ENCODE measurements at regions not wholly inside any gene's neighbourhood (a gene's known extent, or its start where the extent isn't known, plus 50 kb on each side); places are given as distances from the start of the nearest gene placed in this dataset.

DNA sequence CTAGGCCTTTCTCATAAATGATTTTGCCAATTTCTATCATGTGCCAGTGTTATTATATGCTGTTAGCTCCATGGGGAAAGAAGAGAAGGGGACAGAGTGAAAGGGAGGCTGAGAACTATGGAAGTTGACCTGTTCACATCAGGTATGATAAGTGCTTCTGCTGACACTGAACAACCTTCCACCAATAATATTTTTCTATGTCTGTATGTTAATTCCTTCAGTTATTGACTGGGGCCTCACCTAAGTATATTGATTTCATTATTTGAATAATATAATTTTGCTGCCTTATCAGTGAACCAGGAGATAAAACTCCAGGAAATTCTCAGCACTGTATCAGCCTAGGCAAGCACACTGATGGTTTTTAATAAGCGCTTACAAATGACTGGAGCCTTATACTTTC lies 262.8 kb downstream of the SNCA start:
- no peak overlapping the region for H3K4me3 ChIP-seq (ENCODE audit: low read depth, low read length)
- TF ChIP-seq, protein P1, sequence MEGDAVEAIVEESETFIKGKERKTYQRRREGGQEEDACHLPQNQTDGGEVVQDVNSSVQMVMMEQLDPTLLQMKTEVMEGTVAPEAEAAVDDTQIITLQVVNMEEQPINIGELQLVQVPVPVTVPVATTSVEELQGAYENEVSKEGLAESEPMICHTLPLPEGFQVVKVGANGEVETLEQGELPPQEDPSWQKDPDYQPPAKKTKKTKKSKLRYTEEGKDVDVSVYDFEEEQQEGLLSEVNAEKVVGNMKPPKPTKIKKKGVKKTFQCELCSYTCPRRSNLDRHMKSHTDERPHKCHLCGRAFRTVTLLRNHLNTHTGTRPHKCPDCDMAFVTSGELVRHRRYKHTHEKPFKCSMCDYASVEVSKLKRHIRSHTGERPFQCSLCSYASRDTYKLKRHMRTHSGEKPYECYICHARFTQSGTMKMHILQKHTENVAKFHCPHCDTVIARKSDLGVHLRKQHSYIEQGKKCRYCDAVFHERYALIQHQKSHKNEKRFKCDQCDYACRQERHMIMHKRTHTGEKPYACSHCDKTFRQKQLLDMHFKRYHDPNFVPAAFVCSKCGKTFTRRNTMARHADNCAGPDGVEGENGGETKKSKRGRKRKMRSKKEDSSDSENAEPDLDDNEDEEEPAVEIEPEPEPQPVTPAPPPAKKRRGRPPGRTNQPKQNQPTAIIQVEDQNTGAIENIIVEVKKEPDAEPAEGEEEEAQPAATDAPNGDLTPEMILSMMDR (IDR thresholded peaks at IDR 0.05; ENCODE audit: insufficient read depth, low read depth, low read length): no peak
- no peak for DNase-seq (ENCODE audit: low read depth)

GRCh38 chr4:89573656-89574055 lies 263.3 kb downstream of the SNCA start:
- H3K4me3 ChIP-seq (ENCODE audit: low read depth, low read length): no peak overlapping the region
- DNase-seq (ENCODE audit: low read depth): no peak
- TF ChIP-seq, protein P1 (IDR thresholded peaks at IDR 0.05; ENCODE audit: insufficient read depth, low read depth, low read length): no peak

DNA sequence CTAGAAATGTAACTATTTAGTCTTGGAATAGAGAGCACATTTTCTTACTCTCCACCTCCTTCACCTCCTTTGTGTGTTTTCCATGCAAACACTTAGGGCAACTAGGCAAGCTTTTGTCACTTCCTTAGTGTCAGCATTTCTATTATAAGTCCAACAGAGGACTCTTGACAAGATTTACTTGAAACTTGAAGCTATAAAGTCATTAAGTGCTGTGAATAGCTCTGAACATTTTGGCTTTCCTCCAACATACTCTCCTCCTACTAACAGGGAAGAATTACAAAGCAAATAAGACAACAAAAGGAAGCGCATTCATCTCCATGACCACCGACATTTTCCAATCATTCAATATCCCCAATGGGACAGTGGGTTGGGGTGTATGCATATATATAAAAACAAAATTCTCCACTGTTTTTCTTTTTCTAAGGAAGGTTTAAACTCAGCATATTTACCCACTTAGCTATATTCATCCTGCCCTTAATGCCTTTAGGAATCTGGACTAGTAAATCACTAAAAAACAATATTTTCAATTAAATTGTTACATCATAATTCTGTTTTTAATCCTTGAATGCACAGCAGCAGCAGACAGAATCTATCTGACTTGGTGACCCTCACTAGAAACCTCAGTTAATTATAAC lies 264.6 kb downstream of the SNCA start:
- no peak overlapping the region for H3K4me3 ChIP-seq (ENCODE audit: low read depth, low read length)
- peak; percentile 28 for DNase-seq (ENCODE audit: low read depth)
- TF ChIP-seq, protein P1 (IDR thresholded peaks at IDR 0.05; ENCODE audit: insufficient read depth, low read depth, low read length): no peak

GRCh38 chr4:89570931-89571330 lies 263.3 kb upstream of the GPRIN3 start:
- no peak for DNase-seq (ENCODE audit: low read depth)
- no peak overlapping the region for H3K4me3 ChIP-seq (ENCODE audit: low read depth, low read length)
- TF ChIP-seq, protein P1 (IDR thresholded peaks at IDR 0.05; ENCODE audit: insufficient read depth, low read depth, low read length): no peak

GRCh38 chr4:89567936-89568335 lies 260.3 kb upstream of the GPRIN3 start:
- TF ChIP-seq, protein P1 (IDR thresholded peaks at IDR 0.05; ENCODE audit: insufficient read depth, low read depth, low read length): no peak
- no peak overlapping the region for H3K4me3 ChIP-seq (ENCODE audit: low read depth, low read length)
- no peak for DNase-seq (ENCODE audit: low read depth)

- no peak for DNase-seq (ENCODE audit: low read depth)
- no peak overlapping the region for H3K4me3 ChIP-seq (ENCODE audit: low read depth, low read length)
- TF ChIP-seq, protein P1 (IDR thresholded peaks at IDR 0.05; ENCODE audit: insufficient read depth, low read depth, low read length): no peak
Observed at GRCh38 chr4:89563431-89563830, 255.8 kb upstream of the GPRIN3 start.

- TF ChIP-seq, protein P1 (IDR thresholded peaks at IDR 0.05; ENCODE audit: insufficient read depth, low read depth, low read length): no peak
- DNase-seq (ENCODE audit: low read depth): peak; percentile 10
- no peak overlapping the region for H3K4me3 ChIP-seq (ENCODE audit: low read depth, low read length)
Observed at GRCh38 chr4:89562746-89563145, 255.1 kb upstream of the GPRIN3 start.
